ENCODE measurements at regions not wholly inside any gene's neighbourhood (a gene's known extent, or its start where the extent isn't known, plus 50 kb on each side); places are given as distances from the start of the nearest gene placed in this dataset.
"Not testable (repeated sequence)": the region's sequence is repeated elsewhere in the genome, so short reads cannot be mapped to it uniquely, and the experiment has no call there.

- no peak overlapping the region for H3K4me3 ChIP-seq (ENCODE audit: low read depth, low read length)
These were observed 555.2 kb upstream of the FANCL start for GRCh38 chr2:58796239-58796910.

- no peak overlapping the region for H3K4me3 ChIP-seq (ENCODE audit: low read depth, low read length)
These were observed 553.8 kb upstream of the FANCL start for GRCh38 chr2:58794916-58795315.

- no peak overlapping the region for H3K4me3 ChIP-seq (ENCODE audit: low read depth, low read length)
These were observed 553.0 kb upstream of the FANCL start for GRCh38 chr2:58794103-58794502.

- H3K4me3 ChIP-seq (ENCODE audit: low read depth, low read length): no peak overlapping the region
These were observed 547.3 kb upstream of the FANCL start for GRCh38 chr2:58788402-58788801.

- no peak overlapping the region for H3K4me3 ChIP-seq (ENCODE audit: low read depth, low read length)
These were observed 529.7 kb upstream of the FANCL start for GRCh38 chr2:58770846-58771245.

GRCh38 chr2:58769864-58770234 is 528.7 kb upstream of the FANCL start:
- no peak overlapping the region for H3K4me3 ChIP-seq (ENCODE audit: low read depth, low read length)

- H3K4me3 ChIP-seq (ENCODE audit: low read depth, low read length): no peak overlapping the region
These were observed 528.2 kb upstream of the FANCL start for GRCh38 chr2:58769111-58769863.

GRCh38 chr2:58768715-58769080 is 527.6 kb upstream of the FANCL start:
- no peak overlapping the region for H3K4me3 ChIP-seq (ENCODE audit: low read depth, low read length)

- no peak overlapping the region for H3K4me3 ChIP-seq (ENCODE audit: low read depth, low read length)
These were observed 526.9 kb upstream of the FANCL start for GRCh38 chr2:58767828-58768714.

- no peak overlapping the region for H3K4me3 ChIP-seq (ENCODE audit: low read depth, low read length)
These were observed 523.4 kb upstream of the FANCL start for GRCh38 chr2:58764338-58765104.

GRCh38 chr2:58762176-58762781 is 521.2 kb upstream of the FANCL start:
- no peak overlapping the region for H3K4me3 ChIP-seq (ENCODE audit: low read depth, low read length)

- no peak overlapping the region for H3K4me3 ChIP-seq (ENCODE audit: low read depth, low read length)
These were observed 516.8 kb upstream of the FANCL start for GRCh38 chr2:58757971-58758370.

- H3K4me3 ChIP-seq (ENCODE audit: low read depth, low read length): no peak overlapping the region
These were observed 515.2 kb upstream of the FANCL start for GRCh38 chr2:58756336-58756735.

GRCh38 chr2:58752507-58752906 is 511.4 kb upstream of the FANCL start:
- not testable (repeated sequence) for H3K4me3 ChIP-seq (ENCODE audit: low read depth, low read length)

- H3K4me3 ChIP-seq (ENCODE audit: low read depth, low read length): not testable (repeated sequence)
These were observed 510.6 kb upstream of the FANCL start for GRCh38 chr2:58751676-58752075.

- H3K4me3 ChIP-seq (ENCODE audit: low read depth, low read length): no peak overlapping the region
These were observed 507.9 kb upstream of the FANCL start for GRCh38 chr2:58749041-58749440.

- not testable (repeated sequence) for H3K4me3 ChIP-seq (ENCODE audit: low read depth, low read length)
These were observed 504.2 kb upstream of the FANCL start for GRCh38 chr2:58745334-58745733.

- H3K4me3 ChIP-seq (ENCODE audit: low read depth, low read length): no peak overlapping the region
These were observed 499.3 kb upstream of the FANCL start for GRCh38 chr2:58740426-58740825.

GRCh38 chr2:58739033-58739432 is 497.9 kb upstream of the FANCL start:
- no peak overlapping the region for H3K4me3 ChIP-seq (ENCODE audit: low read depth, low read length)

- no peak overlapping the region for H3K4me3 ChIP-seq (ENCODE audit: low read depth, low read length)
These were observed 493.2 kb upstream of the FANCL start for GRCh38 chr2:58734365-58734764.

GRCh38 chr2:58732999-58733398 is 491.9 kb upstream of the FANCL start:
- no peak overlapping the region for H3K4me3 ChIP-seq (ENCODE audit: low read depth, low read length)
